ENCODE measurements at regions not wholly inside any gene's neighbourhood (a gene's known extent, or its start where the extent isn't known, plus 50 kb on each side); places are given as distances from the start of the nearest gene placed in this dataset.

DNA sequence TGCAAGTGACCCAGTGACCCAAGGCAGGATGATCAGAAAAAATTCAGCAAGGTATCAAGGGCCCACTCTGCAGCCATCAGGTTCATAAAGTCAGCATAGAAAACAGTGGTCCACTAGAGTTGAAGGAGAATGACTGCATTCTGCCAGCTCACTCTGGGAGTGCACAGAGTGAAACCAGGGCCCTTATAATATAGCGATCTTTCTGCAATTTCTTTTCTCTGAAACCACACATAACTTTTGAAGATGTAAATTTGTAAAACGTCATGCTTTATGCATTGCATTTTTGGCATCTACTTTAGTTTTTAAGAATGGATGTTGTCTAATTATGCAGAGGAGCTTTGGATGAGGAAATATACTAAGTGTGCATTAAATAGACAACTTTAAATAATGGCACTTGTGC, 225.0 kb upstream of the SMIM21 start:
- TF ChIP-seq POLR2AphosphoS5 (IDR thresholded peaks at IDR 0.05) (no peak), POLR2A (IDR thresholded peaks at IDR 0.05) (no peak)
- TF ChIP-seq, protein P1, sequence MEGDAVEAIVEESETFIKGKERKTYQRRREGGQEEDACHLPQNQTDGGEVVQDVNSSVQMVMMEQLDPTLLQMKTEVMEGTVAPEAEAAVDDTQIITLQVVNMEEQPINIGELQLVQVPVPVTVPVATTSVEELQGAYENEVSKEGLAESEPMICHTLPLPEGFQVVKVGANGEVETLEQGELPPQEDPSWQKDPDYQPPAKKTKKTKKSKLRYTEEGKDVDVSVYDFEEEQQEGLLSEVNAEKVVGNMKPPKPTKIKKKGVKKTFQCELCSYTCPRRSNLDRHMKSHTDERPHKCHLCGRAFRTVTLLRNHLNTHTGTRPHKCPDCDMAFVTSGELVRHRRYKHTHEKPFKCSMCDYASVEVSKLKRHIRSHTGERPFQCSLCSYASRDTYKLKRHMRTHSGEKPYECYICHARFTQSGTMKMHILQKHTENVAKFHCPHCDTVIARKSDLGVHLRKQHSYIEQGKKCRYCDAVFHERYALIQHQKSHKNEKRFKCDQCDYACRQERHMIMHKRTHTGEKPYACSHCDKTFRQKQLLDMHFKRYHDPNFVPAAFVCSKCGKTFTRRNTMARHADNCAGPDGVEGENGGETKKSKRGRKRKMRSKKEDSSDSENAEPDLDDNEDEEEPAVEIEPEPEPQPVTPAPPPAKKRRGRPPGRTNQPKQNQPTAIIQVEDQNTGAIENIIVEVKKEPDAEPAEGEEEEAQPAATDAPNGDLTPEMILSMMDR (IDR thresholded peaks at IDR 0.05): no peak
